ENCODE measurements at regions not wholly inside any gene's neighbourhood (a gene's known extent, or its start where the extent isn't known, plus 50 kb on each side); places are given as distances from the start of the nearest gene placed in this dataset.

DNA sequence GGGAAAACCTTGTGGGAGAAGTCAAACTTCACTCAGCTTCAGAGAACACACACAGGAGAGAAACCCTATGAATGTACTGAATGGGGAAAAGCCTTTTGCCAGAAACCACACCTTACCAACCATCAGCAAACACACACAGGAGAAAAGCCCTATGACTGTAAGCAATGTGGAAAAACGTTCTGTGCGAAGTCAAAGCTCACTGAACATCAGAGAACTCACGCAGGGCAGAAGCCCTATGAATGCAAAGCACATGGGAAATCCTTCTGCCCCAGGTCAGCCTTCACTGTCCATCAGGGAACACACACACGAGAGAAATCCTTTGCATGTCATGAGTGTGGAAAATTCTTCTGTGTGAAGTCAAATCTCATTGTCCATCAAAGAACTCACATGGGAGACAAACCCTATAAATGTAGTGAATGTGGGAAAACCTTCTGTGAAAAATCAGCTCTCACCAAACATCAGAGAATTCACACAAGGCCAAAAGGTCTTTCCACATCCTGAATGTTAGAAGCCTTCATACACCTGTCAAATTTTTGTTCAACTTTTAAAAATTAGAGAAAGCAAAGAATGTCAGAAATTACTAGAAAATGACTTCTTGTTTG, 199.4 kb downstream of the SMIM20 start:
- Histone ChIP-seq H3K4me3 (ENCODE audit: low read length) (no peak overlapping the region), H3K4me1 (ENCODE audit: control insufficient read depth, insufficient read depth, low read length) (no peaks in the 10 kb centered on the region), H3K27me3 (ENCODE audit: control insufficient read depth, insufficient read depth, low read length) (no peaks in the 10 kb centered on the region), H3K9me3 (replicated peaks; ENCODE audit: low read length) (peaks cover 35% of the 10 kb centered on the region), H3K4me2 (ENCODE audit: low read length) (no peak overlapping the region), H3K9ac (ENCODE audit: low read depth, low read length) (no peak overlapping the region), H3K36me3 (ENCODE audit: insufficient read depth, low read length) (no peaks in the 10 kb centered on the region)

DNA sequence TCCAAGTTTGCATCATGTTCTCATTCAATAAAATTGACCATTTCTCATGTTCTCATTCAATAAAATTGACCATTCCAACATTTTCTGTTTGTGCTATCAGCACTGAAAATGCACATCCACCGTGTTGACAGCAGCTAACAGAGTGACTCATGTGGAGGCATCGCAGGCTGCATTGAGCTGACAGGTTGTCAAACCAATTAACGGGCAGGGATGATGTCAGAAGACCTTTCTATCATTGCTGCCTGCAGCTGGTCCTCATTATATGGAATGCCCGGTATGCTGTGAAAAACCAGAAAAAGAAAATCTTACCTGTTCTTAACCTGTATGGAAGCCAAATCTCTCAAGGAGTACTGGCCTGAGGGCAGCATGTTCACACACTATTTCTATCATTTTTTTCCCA, 202.0 kb downstream of the SMIM20 start:
- no peak overlapping the region for H3K9ac ChIP-seq (ENCODE audit: low read depth, low read length)
- peaks cover 22% of the 10 kb centered on the region for H3K9me3 ChIP-seq (replicated peaks; ENCODE audit: low read length)
- H3K4me3 ChIP-seq (ENCODE audit: low read length) = no peak overlapping the region
- no peaks in the 10 kb centered on the region for H3K27me3 ChIP-seq (ENCODE audit: control insufficient read depth, insufficient read depth, low read length)
- no peak overlapping the region for H3K4me2 ChIP-seq (ENCODE audit: low read length)
- H3K36me3 ChIP-seq (ENCODE audit: insufficient read depth, low read length) = no peaks in the 10 kb centered on the region
- H3K4me1 ChIP-seq (ENCODE audit: control insufficient read depth, insufficient read depth, low read length) = no peaks in the 10 kb centered on the region

DNA sequence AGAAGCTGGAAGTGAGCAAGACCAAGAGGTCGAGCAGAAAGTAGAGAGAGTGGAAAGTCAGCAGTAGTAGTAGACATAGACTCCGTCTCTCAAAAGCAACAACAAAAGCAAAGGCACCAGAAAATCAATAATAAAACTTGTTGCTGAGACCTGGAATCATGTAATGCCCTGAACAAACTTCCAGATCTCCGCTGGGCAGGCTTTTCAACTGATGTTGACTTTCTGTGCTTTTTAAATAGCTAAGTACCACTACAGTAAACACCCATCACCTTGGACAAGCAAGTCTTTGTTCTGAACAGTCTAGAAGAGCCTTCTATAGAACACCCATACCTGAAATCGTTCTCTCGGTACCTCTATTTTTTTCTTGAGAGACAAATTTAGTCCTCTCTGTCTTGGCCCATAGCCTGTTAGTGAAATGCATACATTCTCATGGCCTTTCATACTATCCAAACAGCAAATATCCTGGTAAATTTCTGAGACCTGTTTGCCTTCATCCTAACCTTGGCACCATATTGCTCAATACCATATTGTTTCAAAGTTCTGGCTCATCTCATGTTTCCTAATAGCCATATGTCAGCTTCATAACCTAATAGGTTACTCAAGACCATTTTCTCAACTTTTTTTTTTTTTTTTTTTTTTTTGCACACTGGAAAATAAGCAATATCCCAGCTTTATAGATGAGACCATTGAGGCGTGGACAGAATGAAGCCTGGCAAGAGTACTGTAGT, 200.6 kb upstream of the RBPJ start:
- no peak overlapping the region for H3K4me3 ChIP-seq (ENCODE audit: low read length)
- H3K9ac ChIP-seq (ENCODE audit: low read depth, low read length) = no peak overlapping the region
- H3K36me3 ChIP-seq (ENCODE audit: insufficient read depth, low read length) = no peaks in the 10 kb centered on the region
- H3K4me2 ChIP-seq (ENCODE audit: low read length) = no peak overlapping the region
- H3K9me3 ChIP-seq (replicated peaks; ENCODE audit: low read length) = no peaks in the 10 kb centered on the region
- no peaks in the 10 kb centered on the region for H3K27me3 ChIP-seq (ENCODE audit: control insufficient read depth, insufficient read depth, low read length)
- no peaks in the 10 kb centered on the region for H3K4me1 ChIP-seq (ENCODE audit: control insufficient read depth, insufficient read depth, low read length)

DNA sequence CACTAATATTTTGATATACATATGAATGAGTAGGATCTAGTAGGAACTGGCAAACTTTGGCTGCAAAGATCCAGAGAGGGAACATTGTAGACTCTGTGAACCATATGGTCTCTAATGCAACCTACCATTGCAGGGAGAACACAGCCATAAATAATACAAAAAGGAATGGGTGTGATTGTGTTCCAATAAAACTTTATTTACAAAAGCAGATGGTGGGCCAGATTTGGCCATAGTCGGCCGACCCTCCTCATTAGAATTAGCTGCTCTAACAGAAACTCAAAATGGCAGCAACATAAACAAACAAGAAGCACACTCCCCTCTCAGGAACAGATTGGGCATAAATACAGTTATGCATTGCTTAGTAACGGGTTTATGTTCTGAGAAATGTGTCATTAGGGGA, 198.1 kb upstream of the RBPJ start:
- no peak overlapping the region for H3K9ac ChIP-seq (ENCODE audit: low read depth, low read length)
- no peaks in the 10 kb centered on the region for H3K27me3 ChIP-seq (ENCODE audit: control insufficient read depth, insufficient read depth, low read length)
- H3K4me1 ChIP-seq (ENCODE audit: control insufficient read depth, insufficient read depth, low read length) = peaks cover 4% of the 10 kb centered on the region
- no peaks in the 10 kb centered on the region for H3K36me3 ChIP-seq (ENCODE audit: insufficient read depth, low read length)
- H3K4me3 ChIP-seq (ENCODE audit: low read length) = no peak overlapping the region
- no peaks in the 10 kb centered on the region for H3K9me3 ChIP-seq (replicated peaks; ENCODE audit: low read length)
- no peak overlapping the region for H3K4me2 ChIP-seq (ENCODE audit: low read length)

DNA sequence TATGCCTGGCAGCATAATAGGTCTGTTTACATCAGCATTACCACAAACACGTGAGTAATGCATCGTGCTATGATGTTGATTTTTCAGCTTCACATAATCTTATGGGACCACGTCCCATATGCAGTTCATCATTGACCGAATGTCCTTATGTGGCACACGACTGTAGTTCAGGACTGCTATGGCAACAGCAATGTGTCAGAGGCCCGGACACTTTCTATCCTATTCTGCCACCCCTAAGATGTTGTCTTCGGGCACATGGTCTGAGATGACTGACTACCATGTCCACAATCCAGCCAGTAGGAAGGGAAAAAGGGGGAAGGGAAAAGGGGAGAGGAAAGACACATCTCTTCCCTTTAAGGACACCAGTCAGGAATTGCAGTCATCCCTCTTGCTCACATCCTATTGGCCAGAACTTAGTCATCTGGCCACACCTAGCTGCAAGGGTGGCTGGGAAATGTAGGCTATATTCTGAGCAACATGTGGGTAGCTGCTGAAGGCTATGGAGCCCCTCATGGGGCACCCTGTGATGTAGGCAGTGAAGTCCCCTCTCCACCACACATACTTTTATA, 196.0 kb upstream of the RBPJ start:
- Histone ChIP-seq H3K4me3 (ENCODE audit: low read length) (no peak overlapping the region), H3K36me3 (ENCODE audit: insufficient read depth, low read length) (no peaks in the 10 kb centered on the region), H3K9me3 (replicated peaks; ENCODE audit: low read length) (no peaks in the 10 kb centered on the region)

DNA sequence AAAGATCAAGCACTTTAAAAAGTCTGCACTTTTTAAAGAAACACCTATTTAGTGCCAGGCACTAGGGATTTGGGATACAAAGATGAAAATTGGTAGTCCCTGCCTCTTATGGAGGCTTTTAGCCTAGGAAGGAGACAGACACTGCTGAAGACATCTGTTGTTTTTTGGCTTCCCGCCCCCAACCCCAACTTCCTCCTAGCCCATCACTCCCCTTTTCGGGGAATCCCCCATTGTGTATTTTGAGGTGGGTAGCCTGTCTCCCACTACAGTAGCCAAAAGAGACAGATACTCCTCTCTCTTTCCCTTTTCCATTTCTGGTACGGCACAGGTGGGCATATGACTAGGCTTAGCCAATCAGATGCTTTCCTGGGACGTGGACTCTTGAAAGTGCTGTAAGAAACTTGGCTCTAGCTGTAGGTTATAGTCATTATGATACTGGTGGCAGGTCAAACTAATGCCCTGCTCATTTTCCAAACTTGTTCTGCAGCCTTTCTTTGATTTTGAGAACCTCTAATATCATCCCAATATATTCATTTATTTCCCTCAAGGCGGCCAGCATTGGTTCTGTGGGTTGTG, 194.6 kb upstream of the RBPJ start:
- Histone ChIP-seq H3K9ac (ENCODE audit: low read depth, low read length) (no peak overlapping the region), H3K4me1 (ENCODE audit: control insufficient read depth, insufficient read depth, low read length) (peaks cover 7% of the 10 kb centered on the region), H3K36me3 (ENCODE audit: insufficient read depth, low read length) (no peaks in the 10 kb centered on the region), H3K9me3 (replicated peaks; ENCODE audit: low read length) (no peaks in the 10 kb centered on the region), H3K27me3 (ENCODE audit: control insufficient read depth, insufficient read depth, low read length) (no peaks in the 10 kb centered on the region), H3K4me2 (ENCODE audit: low read length) (no peak overlapping the region), H3K4me3 (ENCODE audit: low read length) (no peak overlapping the region)

More for the DNA sequence above, 196.0 kb upstream of the RBPJ start:
- Histone ChIP-seq H3K9ac (ENCODE audit: low read depth, low read length) (no peak overlapping the region), H3K4me1 (ENCODE audit: control insufficient read depth, insufficient read depth, low read length) (peaks cover 7% of the 10 kb centered on the region), H3K27me3 (ENCODE audit: control insufficient read depth, insufficient read depth, low read length) (no peaks in the 10 kb centered on the region), H3K4me2 (ENCODE audit: low read length) (no peak overlapping the region)

DNA sequence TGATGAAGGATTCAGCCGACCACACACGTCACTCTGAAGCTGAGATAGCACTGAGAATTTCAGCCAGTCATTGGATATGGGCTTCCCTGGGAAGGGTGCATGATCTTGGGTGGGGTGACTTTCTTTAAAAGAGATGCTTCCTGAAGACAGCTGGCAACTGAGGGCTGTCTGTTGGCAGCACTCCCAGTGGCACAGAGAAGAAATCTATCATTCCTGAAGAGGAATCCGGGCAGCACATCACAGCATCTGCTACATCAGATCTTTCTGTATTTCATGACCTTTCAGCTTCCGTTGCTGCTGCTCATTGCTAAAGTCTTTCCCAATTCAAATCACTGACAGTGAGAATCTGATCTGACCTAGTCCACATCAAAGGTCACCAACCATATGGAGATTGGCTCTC, 193.8 kb upstream of the RBPJ start:
- H3K9me3 ChIP-seq (replicated peaks; ENCODE audit: low read length) = no peaks in the 10 kb centered on the region
- no peaks in the 10 kb centered on the region for H3K36me3 ChIP-seq (ENCODE audit: insufficient read depth, low read length)
- peaks cover 7% of the 10 kb centered on the region for H3K4me1 ChIP-seq (ENCODE audit: control insufficient read depth, insufficient read depth, low read length)
- no peak overlapping the region for H3K4me2 ChIP-seq (ENCODE audit: low read length)
- no peak overlapping the region for H3K4me3 ChIP-seq (ENCODE audit: low read length)
- no peak overlapping the region for H3K9ac ChIP-seq (ENCODE audit: low read depth, low read length)
- H3K27me3 ChIP-seq (ENCODE audit: control insufficient read depth, insufficient read depth, low read length) = no peaks in the 10 kb centered on the region

DNA sequence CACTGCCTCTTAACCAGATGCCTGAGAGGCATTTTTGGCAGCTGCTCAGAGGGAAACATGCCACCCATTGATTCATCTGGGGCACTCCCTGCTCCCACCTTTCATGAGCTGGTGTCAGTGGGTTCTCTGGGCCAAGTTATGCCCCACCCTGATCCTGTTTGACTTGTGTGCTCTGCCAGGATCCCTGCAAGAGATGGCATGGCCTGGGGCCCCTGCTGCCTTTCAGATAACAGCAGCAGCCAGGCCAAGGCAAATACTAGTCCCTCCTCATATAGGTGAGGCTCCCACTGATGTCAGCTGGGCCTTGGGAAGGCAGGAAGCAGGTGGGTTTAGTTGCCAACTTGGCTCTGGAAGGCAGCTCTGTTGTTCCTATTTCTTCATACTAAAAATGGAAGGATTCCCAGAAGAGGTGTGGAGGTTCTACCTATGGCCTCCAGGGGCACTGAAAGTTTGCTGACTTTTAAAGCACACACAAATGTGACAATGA, 192.9 kb upstream of the RBPJ start:
- no peaks in the 10 kb centered on the region for H3K9me3 ChIP-seq (replicated peaks; ENCODE audit: low read length)
- no peak overlapping the region for H3K9ac ChIP-seq (ENCODE audit: low read depth, low read length)
- H3K4me1 ChIP-seq (ENCODE audit: control insufficient read depth, insufficient read depth, low read length) = peaks cover 7% of the 10 kb centered on the region
- no peaks in the 10 kb centered on the region for H3K27me3 ChIP-seq (ENCODE audit: control insufficient read depth, insufficient read depth, low read length)
- H3K36me3 ChIP-seq (ENCODE audit: insufficient read depth, low read length) = no peaks in the 10 kb centered on the region
- no peak overlapping the region for H3K4me2 ChIP-seq (ENCODE audit: low read length)
- H3K4me3 ChIP-seq (ENCODE audit: low read length) = no peak overlapping the region

DNA sequence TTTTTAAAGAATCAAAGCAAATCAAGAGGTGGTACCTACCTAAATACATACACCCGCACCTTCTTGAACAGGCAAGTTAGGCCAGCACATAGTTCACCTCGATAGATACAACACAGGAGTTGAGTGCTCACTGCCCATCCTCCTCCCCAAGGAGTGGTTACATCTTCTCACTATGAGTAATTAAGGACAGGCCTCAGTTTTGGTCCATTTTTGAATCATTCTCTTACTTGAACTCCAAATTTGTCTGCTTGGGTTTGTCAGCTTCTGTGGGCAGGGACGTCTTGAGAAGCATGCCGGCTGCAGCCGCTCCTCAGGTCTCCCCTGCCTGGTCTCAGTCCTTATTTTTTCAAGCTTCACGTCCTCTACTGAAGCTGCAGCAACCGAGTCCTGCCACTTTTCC, 190.6 kb upstream of the RBPJ start:
- Histone ChIP-seq H3K36me3 (ENCODE audit: insufficient read depth, low read length) (no peaks in the 10 kb centered on the region), H3K4me1 (ENCODE audit: control insufficient read depth, insufficient read depth, low read length) (peaks cover 7% of the 10 kb centered on the region), H3K4me2 (ENCODE audit: low read length) (no peak overlapping the region), H3K4me3 (ENCODE audit: low read length) (no peak overlapping the region), H3K9me3 (replicated peaks; ENCODE audit: low read length) (no peaks in the 10 kb centered on the region), H3K9ac (ENCODE audit: low read depth, low read length) (no peak overlapping the region), H3K27me3 (ENCODE audit: control insufficient read depth, insufficient read depth, low read length) (no peaks in the 10 kb centered on the region)

DNA sequence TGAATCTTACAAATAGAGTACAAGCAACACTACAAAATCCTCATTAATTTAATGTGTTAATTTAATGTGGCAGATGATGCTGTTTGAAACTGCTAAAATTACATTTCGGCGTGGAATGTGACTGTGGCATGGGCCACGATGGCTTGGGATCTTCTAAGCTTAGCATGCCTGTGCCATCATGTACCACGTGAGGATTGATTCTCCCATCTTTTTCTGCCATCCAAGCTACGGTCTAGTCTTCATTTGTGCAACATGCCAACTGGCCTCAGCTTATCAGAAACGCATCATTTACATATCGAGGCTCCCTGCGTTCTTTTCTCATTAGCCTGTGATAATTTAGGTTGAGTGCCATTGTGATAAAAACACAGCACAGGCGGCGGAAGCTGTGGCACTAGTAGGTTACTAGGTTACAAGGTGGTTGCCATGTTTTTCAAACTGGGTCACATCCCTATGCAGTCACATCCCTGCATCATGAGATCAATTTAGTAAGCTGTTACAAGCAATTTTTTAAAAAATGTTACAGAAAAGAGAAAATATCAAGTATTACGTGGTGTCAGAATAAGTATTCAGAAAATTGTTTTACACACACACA, 189.9 kb upstream of the RBPJ start:
- Histone ChIP-seq H3K27me3 (ENCODE audit: control insufficient read depth, insufficient read depth, low read length) (no peaks in the 10 kb centered on the region), H3K36me3 (ENCODE audit: insufficient read depth, low read length) (no peaks in the 10 kb centered on the region), H3K4me1 (ENCODE audit: control insufficient read depth, insufficient read depth, low read length) (peaks cover 7% of the 10 kb centered on the region), H3K4me3 (ENCODE audit: low read length) (no peak overlapping the region), H3K9ac (ENCODE audit: low read depth, low read length) (no peak overlapping the region), H3K4me2 (ENCODE audit: low read length) (no peak overlapping the region), H3K9me3 (replicated peaks; ENCODE audit: low read length) (no peaks in the 10 kb centered on the region)

DNA sequence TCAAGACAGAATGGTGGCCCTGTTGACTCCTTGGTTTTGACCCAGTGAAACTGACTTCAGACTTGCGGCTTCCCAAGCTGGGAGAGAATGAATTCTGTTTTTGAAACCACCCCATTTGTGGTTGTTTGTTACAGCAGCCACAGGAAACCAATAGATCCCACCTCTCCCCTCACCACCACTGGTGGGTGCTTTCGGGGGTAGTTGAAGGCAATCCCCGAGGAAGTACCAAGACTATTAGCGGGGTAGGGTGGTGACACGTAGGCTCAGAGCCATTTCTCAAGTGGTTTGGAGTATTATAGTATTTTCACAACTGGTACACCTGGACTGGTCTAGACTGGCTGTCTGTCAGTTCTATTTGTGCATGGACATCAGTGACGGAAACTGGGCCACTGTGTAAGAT, 189.1 kb upstream of the RBPJ start:
- Histone ChIP-seq H3K4me1 (ENCODE audit: control insufficient read depth, insufficient read depth, low read length) (peaks cover 7% of the 10 kb centered on the region), H3K4me3 (ENCODE audit: low read length) (no peak overlapping the region), H3K36me3 (ENCODE audit: insufficient read depth, low read length) (no peaks in the 10 kb centered on the region), H3K27me3 (ENCODE audit: control insufficient read depth, insufficient read depth, low read length) (no peaks in the 10 kb centered on the region), H3K9me3 (replicated peaks; ENCODE audit: low read length) (no peaks in the 10 kb centered on the region), H3K9ac (ENCODE audit: low read depth, low read length) (no peak overlapping the region), H3K4me2 (ENCODE audit: low read length) (no peak overlapping the region)

Measured in skeletal muscle satellite cell (primary cell).